ENCODE measurements at regions not wholly inside any gene's neighbourhood (a gene's known extent, or its start where the extent isn't known, plus 50 kb on each side); places are given as distances from the start of the nearest gene placed in this dataset.
"Not testable (repeated sequence)": the region's sequence is repeated elsewhere in the genome, so short reads cannot be mapped to it uniquely, and the experiment has no call there.

GRCh38 chr14:106163316-106163715 lies 636.9 kb downstream of the TMEM121 start:
- TF ChIP-seq CTCF (IDR thresholded peaks at IDR 0.05), result no peak
- no peaks in the 10 kb centered on the region for H3K4me1 ChIP-seq
- H3K9me3 ChIP-seq, result no peaks in the 10 kb centered on the region
- no peak for DNase-seq (ENCODE audit: low spot score in 2 of 2)
- H3K27me3 ChIP-seq, result no peaks in the 10 kb centered on the region
- H3K4me3 ChIP-seq, result no peak overlapping the region
- H3K27ac ChIP-seq, result no peak overlapping the region
- intact Hi-C loops (cut with DNase I), result no loop called here
- no peaks in the 10 kb centered on the region for H3K36me3 ChIP-seq

DNA sequence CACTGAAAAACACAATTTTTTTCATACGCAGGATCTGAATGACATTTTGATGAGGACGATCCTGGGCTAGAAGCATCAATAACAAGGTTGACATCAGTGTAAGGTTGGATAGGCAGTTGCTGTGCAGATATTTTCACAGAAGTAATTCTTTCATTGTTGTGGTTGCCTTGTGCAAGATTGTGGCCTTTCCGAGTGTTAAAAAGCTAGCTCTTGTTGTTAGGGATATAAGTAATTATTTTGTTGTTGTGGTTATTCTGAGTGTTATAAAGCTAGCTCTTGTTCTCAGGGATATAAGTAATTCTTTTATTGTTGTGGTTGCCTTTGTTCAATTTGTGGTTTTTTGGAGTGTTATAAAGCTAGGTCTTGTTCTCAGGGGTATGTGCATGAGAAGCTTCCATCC lies 637.4 kb downstream of the TMEM121 start:
- H3K27me3 ChIP-seq; H3K27ac ChIP-seq; intact Hi-C loops (cut with DNase I); H3K4me3 ChIP-seq; H3K36me3 ChIP-seq; DNase-seq (ENCODE audit: low spot score in 2 of 2); H3K4me1 ChIP-seq; H3K9me3 ChIP-seq: not testable (repeated sequence)

GRCh38 chr14:106166232-106166631 lies 639.8 kb downstream of the TMEM121 start:
- Histone ChIP-seq H3K36me3 (no peaks in the 10 kb centered on the region), H3K27ac (no peak overlapping the region), H3K27me3 (no peaks in the 10 kb centered on the region), H3K9me3 (no peaks in the 10 kb centered on the region), H3K4me1 (no peaks in the 10 kb centered on the region), H3K4me3 (no peak overlapping the region)
- intact Hi-C loops (cut with DNase I), result no loop called here
- DNase-seq (ENCODE audit: low spot score in 2 of 2), result no peak
- TF ChIP-seq CTCF (IDR thresholded peaks at IDR 0.05), result no peak

DNA sequence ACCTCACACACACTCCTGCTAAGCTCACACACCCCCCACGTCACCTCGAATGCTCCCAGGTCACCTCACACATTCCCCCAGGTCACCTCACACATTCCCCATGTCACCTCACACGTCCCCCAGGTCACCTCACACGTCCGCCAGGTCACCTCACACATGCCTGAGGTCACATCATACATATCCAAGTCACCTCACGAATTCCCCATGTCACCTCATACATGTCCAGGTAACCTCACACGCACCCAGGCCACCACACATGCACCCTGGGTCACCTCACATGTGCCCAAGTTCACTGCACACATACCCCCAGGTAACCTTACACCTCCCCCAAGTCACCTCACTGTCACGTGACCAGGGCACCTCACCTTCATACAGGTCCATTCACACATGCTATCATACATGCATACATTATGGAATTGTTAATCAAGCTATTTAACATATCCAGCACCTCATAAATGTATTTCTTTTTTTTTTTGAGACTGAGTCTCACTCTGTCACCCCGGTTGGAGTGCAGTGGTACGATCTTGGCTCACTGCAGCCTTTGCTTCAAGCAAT lies 640.3 kb downstream of the TMEM121 start:
- intact Hi-C loops (cut with DNase I), result no loop called here
- Histone ChIP-seq H3K27me3 (no peaks in the 10 kb centered on the region), H3K9me3 (no peaks in the 10 kb centered on the region), H3K36me3 (no peaks in the 10 kb centered on the region), H3K4me3 (no peak overlapping the region), H3K27ac (no peak overlapping the region), H3K4me1 (no peaks in the 10 kb centered on the region)
- TF ChIP-seq CTCF (IDR thresholded peaks at IDR 0.05), result no peak
- DNase-seq (ENCODE audit: low spot score in 2 of 2), result no peak

DNA sequence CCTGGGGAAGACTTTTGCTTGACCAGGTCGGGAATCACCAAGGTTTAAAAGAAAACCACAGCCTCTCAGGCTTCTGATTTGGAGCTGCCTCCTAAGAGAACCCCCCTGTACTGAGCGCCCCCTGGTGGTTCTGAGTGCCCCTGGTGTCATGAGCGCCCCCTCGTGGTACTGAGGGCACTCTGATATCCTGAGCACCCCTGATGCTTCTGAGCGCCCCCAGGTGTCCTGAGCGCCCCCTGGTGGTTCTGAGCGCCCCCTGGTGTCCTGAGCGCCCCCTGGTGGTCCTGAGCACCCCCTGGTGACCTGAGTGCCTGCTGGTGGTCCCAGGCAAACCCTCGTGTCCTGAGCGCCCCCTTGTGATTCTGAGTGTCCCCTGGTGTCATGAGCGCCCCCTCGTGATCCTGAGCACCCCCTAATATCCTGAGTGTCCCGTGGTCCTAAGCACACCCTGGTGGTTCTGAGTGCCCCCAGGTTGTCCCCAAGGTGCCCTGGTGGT lies 643.8 kb downstream of the TMEM121 start:
- H3K9me3 ChIP-seq; H3K27ac ChIP-seq; H3K36me3 ChIP-seq; H3K4me1 ChIP-seq; intact Hi-C loops (cut with DNase I); H3K4me3 ChIP-seq; H3K27me3 ChIP-seq; DNase-seq (ENCODE audit: low spot score in 2 of 2): not testable (repeated sequence)

GRCh38 chr14:106174206-106174605 lies 647.8 kb downstream of the TMEM121 start:
- Histone ChIP-seq H3K36me3 (no peaks in the 10 kb centered on the region), H3K27me3 (no peaks in the 10 kb centered on the region), H3K4me3 (no peak overlapping the region), H3K4me1 (no peaks in the 10 kb centered on the region), H3K27ac (no peak overlapping the region), H3K9me3 (no peaks in the 10 kb centered on the region)
- TF ChIP-seq CTCF (IDR thresholded peaks at IDR 0.05), result no peak
- DNase-seq (ENCODE audit: low spot score in 2 of 2), result no peak
- intact Hi-C loops (cut with DNase I), result no loop called here

- DNase-seq (ENCODE audit: low spot score in 2 of 2); intact Hi-C loops (cut with DNase I); H3K4me1 ChIP-seq; H3K27me3 ChIP-seq; H3K27ac ChIP-seq; H3K36me3 ChIP-seq; H3K4me3 ChIP-seq; H3K9me3 ChIP-seq: not testable (repeated sequence)
Measured at GRCh38 chr14:106177266-106178246, 651.2 kb downstream of the TMEM121 start.

All from ascending aorta (tissue), 2 donors.